ENCODE measurements at regions not wholly inside any gene's neighbourhood (a gene's known extent, or its start where the extent isn't known, plus 50 kb on each side); places are given as distances from the start of the nearest gene placed in this dataset.
"Not testable (repeated sequence)": the region's sequence is repeated elsewhere in the genome, so short reads cannot be mapped to it uniquely, and the experiment has no call there.

GRCh38 chr4:19285146-19285545 is 966.6 kb upstream of the SLIT2 start:
- no peak for DNase-seq

- no peak for DNase-seq
Observed at GRCh38 chr4:19278665-19279064, 973.0 kb upstream of the SLIT2 start.

GRCh38 chr4:19266566-19266965 is 985.1 kb upstream of the SLIT2 start:
- no peak for DNase-seq

GRCh38 chr4:19262467-19262866 is 989.2 kb upstream of the SLIT2 start:
- DNase-seq: no peak

GRCh38 chr4:19260346-19260745 is 991.4 kb upstream of the SLIT2 start:
- DNase-seq: no peak

- no peak for DNase-seq
Observed at GRCh38 chr4:19259920-19260319, 991.8 kb upstream of the SLIT2 start.

GRCh38 chr4:19256823-19257222 is 994.9 kb upstream of the SLIT2 start:
- no peak for DNase-seq

GRCh38 chr4:19254486-19254885 is 997.2 kb upstream of the SLIT2 start:
- no peak for DNase-seq

GRCh38 chr4:19248023-19248422 is 1003.7 kb upstream of the SLIT2 start:
- no peak for DNase-seq

- no peak for DNase-seq
Observed at GRCh38 chr4:19241895-19242294, 1009.8 kb upstream of the SLIT2 start.

GRCh38 chr4:19239565-19239964 is 1012.1 kb upstream of the SLIT2 start:
- no peak for DNase-seq

GRCh38 chr4:19236473-19236872 is 1015.2 kb upstream of the SLIT2 start:
- DNase-seq: no peak

GRCh38 chr4:19230906-19231545 is 1020.7 kb upstream of the SLIT2 start:
- DNase-seq: no peak

GRCh38 chr4:19227701-19228100 is 1024.0 kb upstream of the SLIT2 start:
- DNase-seq: no peak

GRCh38 chr4:19224820-19225219 is 1026.9 kb upstream of the SLIT2 start:
- no peak for DNase-seq

GRCh38 chr4:19216476-19216875 is 1035.2 kb upstream of the SLIT2 start:
- no peak for DNase-seq

GRCh38 chr4:19214591-19215186 is 1037.0 kb upstream of the SLIT2 start:
- no peak for DNase-seq

- DNase-seq: no peak
Observed at GRCh38 chr4:19213388-19213787, 1038.3 kb upstream of the SLIT2 start.

GRCh38 chr4:19205853-19206252 is 1045.9 kb upstream of the SLIT2 start:
- no peak for DNase-seq

- DNase-seq: not testable (repeated sequence)
Observed at GRCh38 chr4:19197838-19198237, 1053.9 kb upstream of the SLIT2 start.

GRCh38 chr4:19195696-19196095 is 1056.0 kb upstream of the SLIT2 start:
- DNase-seq: no peak

GRCh38 chr4:19194672-19195071 is 1057.0 kb upstream of the SLIT2 start:
- no peak for DNase-seq

- DNase-seq: no peak
Observed at GRCh38 chr4:19193274-19193981, 1058.3 kb upstream of the SLIT2 start.

- no peak for DNase-seq
Observed at GRCh38 chr4:19191979-19192650, 1059.6 kb upstream of the SLIT2 start.

All from NCI-H510A (cell line).